Breast epithelium (tissue), 4 donors: ENCODE measurements at regions not wholly inside any gene's neighbourhood (a gene's known extent, or its start where the extent isn't known, plus 50 kb on each side); places are given as distances from the start of the nearest gene placed in this dataset.

ENCODE experiments used
- DNase-seq, 2 donors: peaks; one replicate each; pipeline ENCODE4 v3.0.0-alpha.2; 2019; ENCODE audit warnings: low spot score in 2 of 2
- H3K27ac ChIP-seq, 2 donors: fragments of 200-600 bp; sonication (generic) in 1 of 2; one replicate each; pipeline ENCODE4 v1.5.1; 2016 to 2019; ENCODE audit warnings: mild to moderate bottlenecking in 1 of 2
- H3K27me3 ChIP-seq, 2 donors: fragments of 200-600 bp; sonication (generic) in 1 of 2; one replicate each; pipeline versions ENCODE4 v1.5.1 to v1.6.0; 2017 to 2019; ENCODE audit warnings: control low read depth in 1 of 2, mild to moderate bottlenecking in 1 of 2
- H3K36me3 ChIP-seq: fragments of 200-600 bp; one replicate; pipeline ENCODE4 v1.5.1; 2019
- H3K4me1 ChIP-seq, 2 donors: fragments of 200-600 bp; sonication (generic); one replicate each; pipeline ENCODE4 v1.5.1; 2016 to 2019; ENCODE audit warnings: control low read depth in 1 of 2
- H3K4me3 ChIP-seq, 3 donors: fragments of 200-600 bp; sonication (generic); 1 replicate in 2 of 3; 2 replicates in 1 of 3; pipeline ENCODE4 v1.5.1; 2016 to 2019; ENCODE audit warnings: mild to moderate bottlenecking in 3 of 3, moderate library complexity in 2 of 3
- H3K9me3 ChIP-seq, 2 donors: fragments of 200-600 bp; sonication (generic) in 1 of 2; one replicate each; pipeline ENCODE4 v1.5.1; 2016 to 2019; ENCODE audit warnings: control low read depth in 1 of 2
- POLR2A ChIP-seq: fragments of 450-650 bp; IDR thresholded peaks from one replicate; pipeline ENCODE4 v1.6.1; 2016; ENCODE audit warnings: antibody characterized with exemption, mild to moderate bottlenecking, moderate library complexity
- POLR2AphosphoS5 ChIP-seq, 3 donors: sonication (generic); formaldehyde crosslinking; IDR thresholded peaks; one replicate each; pipeline ENCODE4 v1.6.1; 2017; ENCODE audit warnings: antibody characterized with exemption in 3 of 3
- intact Hi-C: fragments of 100-400 bp; cut with DNase I; formaldehyde crosslinking; loops from one replicate; pipeline ENCODE4 v1.15.1; 2023; ENCODE audit warnings: low total_unique reads
- TF ChIP-seq, protein P1 (sequence below), 3 donors: fragments of 450-650 bp; IDR thresholded peaks; one replicate each; pipeline ENCODE4 v1.5.1; 2016 to 2017; ENCODE audit warnings: antibody characterized with exemption in 3 of 3, mild to moderate bottlenecking in 3 of 3, moderate library complexity in 3 of 3

DNA sequence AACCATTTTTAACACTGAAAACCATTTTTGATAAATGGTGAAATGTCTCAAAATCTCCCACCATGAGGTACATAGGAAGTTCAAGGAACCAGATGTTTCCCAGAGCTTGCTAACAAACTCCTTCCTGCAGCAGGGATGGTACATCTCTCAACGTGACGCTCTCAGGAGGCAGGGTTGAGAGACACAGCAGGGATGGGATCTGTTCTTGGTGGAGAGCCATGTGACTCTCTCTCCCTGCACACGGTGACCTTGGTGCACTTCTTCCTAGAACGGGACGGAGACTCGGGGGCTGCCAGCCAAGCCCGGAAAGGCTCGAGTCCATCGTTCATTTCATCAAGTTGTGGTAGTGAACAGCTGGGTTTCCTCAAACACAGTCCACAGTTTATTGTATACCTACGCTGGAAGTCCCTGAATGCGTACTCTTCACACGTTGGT lies 94.2 kb downstream of the FAM50B start:
- H3K36me3 ChIP-seq: no peaks in the 10 kb centered on the region
- H3K4me3 ChIP-seq: no peak overlapping the region
- TF ChIP-seq, protein P1, sequence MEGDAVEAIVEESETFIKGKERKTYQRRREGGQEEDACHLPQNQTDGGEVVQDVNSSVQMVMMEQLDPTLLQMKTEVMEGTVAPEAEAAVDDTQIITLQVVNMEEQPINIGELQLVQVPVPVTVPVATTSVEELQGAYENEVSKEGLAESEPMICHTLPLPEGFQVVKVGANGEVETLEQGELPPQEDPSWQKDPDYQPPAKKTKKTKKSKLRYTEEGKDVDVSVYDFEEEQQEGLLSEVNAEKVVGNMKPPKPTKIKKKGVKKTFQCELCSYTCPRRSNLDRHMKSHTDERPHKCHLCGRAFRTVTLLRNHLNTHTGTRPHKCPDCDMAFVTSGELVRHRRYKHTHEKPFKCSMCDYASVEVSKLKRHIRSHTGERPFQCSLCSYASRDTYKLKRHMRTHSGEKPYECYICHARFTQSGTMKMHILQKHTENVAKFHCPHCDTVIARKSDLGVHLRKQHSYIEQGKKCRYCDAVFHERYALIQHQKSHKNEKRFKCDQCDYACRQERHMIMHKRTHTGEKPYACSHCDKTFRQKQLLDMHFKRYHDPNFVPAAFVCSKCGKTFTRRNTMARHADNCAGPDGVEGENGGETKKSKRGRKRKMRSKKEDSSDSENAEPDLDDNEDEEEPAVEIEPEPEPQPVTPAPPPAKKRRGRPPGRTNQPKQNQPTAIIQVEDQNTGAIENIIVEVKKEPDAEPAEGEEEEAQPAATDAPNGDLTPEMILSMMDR (IDR thresholded peaks at IDR 0.05): no peak
- no peak for TF ChIP-seq POLR2AphosphoS5 (IDR thresholded peaks at IDR 0.05)
- TF ChIP-seq POLR2A: no peak
- intact Hi-C loops: no loop called here
- H3K9me3 ChIP-seq: no peaks in the 10 kb centered on the region
- H3K4me1 ChIP-seq: no peaks in the 10 kb centered on the region
- no peak for DNase-seq
- H3K27ac ChIP-seq: no peak overlapping the region
- no peaks in the 10 kb centered on the region for H3K27me3 ChIP-seq

- Histone ChIP-seq H3K36me3 (no peaks in the 10 kb centered on the region), H3K4me1 (no peaks in the 10 kb centered on the region), H3K27ac (no peak overlapping the region), H3K4me3 (no peak overlapping the region), H3K9me3 (no peaks in the 10 kb centered on the region), H3K27me3 (no peaks in the 10 kb centered on the region)
- intact Hi-C loops: no loop called here
- DNase-seq: no peak
- TF ChIP-seq POLR2A: no peak
- no peak for TF ChIP-seq POLR2AphosphoS5 (IDR thresholded peaks at IDR 0.05)
- TF ChIP-seq, protein P1 (IDR thresholded peaks at IDR 0.05): no peak
Measured at GRCh38 chr6:3944246-3944645, 95.1 kb downstream of the FAM50B start.

DNA sequence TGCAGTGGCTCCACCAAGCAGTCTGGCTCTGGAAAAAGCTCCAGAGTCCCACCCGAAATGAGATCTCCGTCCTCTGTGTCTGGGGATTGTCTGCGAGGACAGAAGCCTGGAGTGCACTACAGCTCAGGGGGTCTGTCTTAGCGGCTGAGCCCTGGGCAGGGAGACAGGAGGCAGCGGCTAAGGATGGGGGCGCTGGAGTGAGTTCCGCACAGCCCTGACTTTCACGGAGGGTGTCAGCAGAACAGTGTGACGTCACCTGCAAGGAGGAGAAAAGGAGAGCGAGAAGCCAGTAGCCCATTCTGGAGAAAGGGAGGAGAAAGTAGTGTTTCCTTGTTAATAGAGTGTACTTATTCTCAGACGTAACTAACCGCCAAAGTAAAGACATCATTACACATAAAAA lies 97.6 kb downstream of the FAM50B start:
- Histone ChIP-seq H3K27ac (no peak overlapping the region), H3K36me3 (no peaks in the 10 kb centered on the region), H3K4me3 (no peak overlapping the region), H3K4me1 (no peaks in the 10 kb centered on the region), H3K9me3 (no peaks in the 10 kb centered on the region), H3K27me3 (no peaks in the 10 kb centered on the region)
- intact Hi-C loops: no loop called here
- TF ChIP-seq POLR2AphosphoS5 (IDR thresholded peaks at IDR 0.05) (no peak), POLR2A (no peak)
- TF ChIP-seq, protein P1 (IDR thresholded peaks at IDR 0.05): no peak
- no peak for DNase-seq

GRCh38 chr6:3948866-3949265 lies 99.7 kb downstream of the FAM50B start:
- Histone ChIP-seq H3K4me1 (no peaks in the 10 kb centered on the region), H3K36me3 (no peaks in the 10 kb centered on the region), H3K27me3 (no peaks in the 10 kb centered on the region), H3K4me3 (no peak overlapping the region), H3K27ac (no peak overlapping the region), H3K9me3 (no peaks in the 10 kb centered on the region)
- no peak for TF ChIP-seq POLR2A
- intact Hi-C loops: no loop called here
- no peak for DNase-seq

GRCh38 chr6:3949521-3949920 lies 100.3 kb downstream of the FAM50B start:
- intact Hi-C loops: no loop called here
- no peak for DNase-seq
- TF ChIP-seq, protein P1 (IDR thresholded peaks at IDR 0.05): no peak
- TF ChIP-seq POLR2AphosphoS5 (IDR thresholded peaks at IDR 0.05) (no peak), POLR2A (no peak)
- H3K36me3 ChIP-seq: no peaks in the 10 kb centered on the region
- H3K4me3 ChIP-seq: no peak overlapping the region
- H3K27me3 ChIP-seq: no peaks in the 10 kb centered on the region
- H3K27ac ChIP-seq: no peak overlapping the region
- no peaks in the 10 kb centered on the region for H3K9me3 ChIP-seq
- no peaks in the 10 kb centered on the region for H3K4me1 ChIP-seq

- Histone ChIP-seq H3K4me3 (no peak overlapping the region), H3K36me3 (no peaks in the 10 kb centered on the region), H3K27ac (peak overlapping the region; percentile 57 to 63), H3K27me3 (no peaks in the 10 kb centered on the region), H3K9me3 (no peaks in the 10 kb centered on the region), H3K4me1 (no peaks in the 10 kb centered on the region)
- intact Hi-C loops: no loop called here
- peak in 1 of 2 donors; percentile 67 for DNase-seq
- peak in 1 of 3 donors; percentile 34 for TF ChIP-seq POLR2AphosphoS5 (IDR thresholded peaks at IDR 0.05)
- no peak for TF ChIP-seq POLR2A
Measured at GRCh38 chr6:3956054-3956453, 106.9 kb downstream of the FAM50B start.
